HFFc6 (cell line): ENCODE measurements at regions not wholly inside any gene's neighbourhood (a gene's known extent, or its start where the extent isn't known, plus 50 kb on each side); places are given as distances from the start of the nearest gene placed in this dataset.

Experiments used
- DNase-seq: peaks from one replicate; pipeline ENCODE4 v3.0.0-alpha.2; 2018
- H3K27ac Mint-ChIP-seq: 2 replicates; pipeline ENCODE4 v1.8.0; 2020; ENCODE audit warnings: mild to moderate bottlenecking, mixed read lengths
- H3K27me3 Mint-ChIP-seq: 2 replicates; pipeline ENCODE4 v1.8.0; 2021; ENCODE audit warnings: mild to moderate bottlenecking, moderate library complexity, mixed read lengths; ENCODE audit not compliant: insufficient read depth
- H3K36me3 Mint-ChIP-seq: 2 replicates; pipeline ENCODE4 v1.8.0; 2021; ENCODE audit warnings: low read depth, mixed read lengths
- H3K4me1 Mint-ChIP-seq: 2 replicates; pipeline ENCODE4 v1.8.0; 2020; ENCODE audit warnings: low read depth, mixed read lengths
- H3K4me3 Mint-ChIP-seq: 2 replicates; pipeline ENCODE4 v1.8.0; 2020; ENCODE audit warnings: mild to moderate bottlenecking, moderate library complexity, mixed read lengths
- H3K9me3 Mint-ChIP-seq: 2 replicates; pipeline ENCODE4 v1.8.0; 2020; ENCODE audit warnings: mild to moderate bottlenecking, mixed read lengths
- CTCF ChIP-seq: fragments of 200-600 bp; sonication (generic); IDR thresholded peaks from 2 replicates; pipeline ENCODE4 v1.5.0; 2021; ENCODE audit warnings: antibody characterized with exemption, mild to moderate bottlenecking

GRCh38 chr5:167895899-167896659, 395.4 kb upstream of the WWC1 start:
- Mint-ChIP-seq H3K4me3 (no peak overlapping the region), H3K9me3 (no peaks in the 10 kb centered on the region), H3K36me3 (no peaks in the 10 kb centered on the region), H3K27ac (no peak overlapping the region), H3K27me3 (peaks cover 8% of the 10 kb centered on the region), H3K4me1 (peaks cover 19% of the 10 kb centered on the region)
- no peak for TF ChIP-seq CTCF
- no peak for DNase-seq

DNA sequence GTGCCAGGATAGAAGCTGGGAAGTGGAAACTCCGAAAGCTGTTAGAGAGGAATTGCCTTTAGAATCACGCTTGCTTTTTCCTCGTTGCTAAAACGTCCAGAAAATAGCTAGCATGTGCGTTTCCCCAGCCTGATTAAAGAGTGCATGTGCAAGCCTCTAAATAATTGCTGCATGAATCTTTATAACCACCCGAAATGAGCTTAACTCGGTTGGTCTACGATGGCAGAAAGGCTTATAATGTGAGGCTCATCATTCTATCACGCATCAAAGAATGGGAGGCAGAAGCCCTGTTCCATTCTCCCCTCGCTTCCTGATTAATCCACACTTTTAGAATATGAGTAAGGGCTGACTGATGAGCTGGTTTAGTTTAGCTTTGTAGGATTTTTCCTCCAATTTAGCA, 394.6 kb upstream of the WWC1 start:
- no peak overlapping the region for H3K27ac Mint-ChIP-seq
- no peaks in the 10 kb centered on the region for H3K9me3 Mint-ChIP-seq
- peaks cover 8% of the 10 kb centered on the region for H3K27me3 Mint-ChIP-seq
- no peaks in the 10 kb centered on the region for H3K36me3 Mint-ChIP-seq
- no peak overlapping the region for H3K4me3 Mint-ChIP-seq
- DNase-seq: no peak
- peaks cover 19% of the 10 kb centered on the region for H3K4me1 Mint-ChIP-seq
- no peak for TF ChIP-seq CTCF

DNA sequence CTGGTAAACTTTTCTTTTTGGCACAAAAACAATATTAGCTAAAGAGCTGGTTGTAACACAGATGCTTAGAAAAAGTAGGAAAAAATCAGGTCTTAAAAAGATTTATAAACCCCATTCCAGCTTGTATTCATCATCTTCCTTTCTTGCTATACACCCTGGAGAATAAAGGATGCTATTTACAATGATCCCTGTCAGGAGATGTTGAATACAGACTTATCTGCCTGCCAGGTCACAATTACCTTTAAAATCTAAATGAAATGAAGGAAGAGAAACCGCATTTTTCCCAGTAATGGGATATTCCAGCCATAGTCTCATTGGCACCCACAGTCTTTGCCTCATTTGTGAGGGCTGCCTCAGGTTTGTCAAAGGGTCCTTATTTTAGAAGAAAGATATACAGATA, 394.1 kb upstream of the WWC1 start:
- no peak for TF ChIP-seq CTCF
- no peak overlapping the region for H3K4me3 Mint-ChIP-seq
- H3K9me3 Mint-ChIP-seq: no peaks in the 10 kb centered on the region
- H3K27me3 Mint-ChIP-seq: peaks cover 8% of the 10 kb centered on the region
- no peak overlapping the region for H3K27ac Mint-ChIP-seq
- no peaks in the 10 kb centered on the region for H3K36me3 Mint-ChIP-seq
- DNase-seq: no peak
- H3K4me1 Mint-ChIP-seq: peaks cover 19% of the 10 kb centered on the region

DNA sequence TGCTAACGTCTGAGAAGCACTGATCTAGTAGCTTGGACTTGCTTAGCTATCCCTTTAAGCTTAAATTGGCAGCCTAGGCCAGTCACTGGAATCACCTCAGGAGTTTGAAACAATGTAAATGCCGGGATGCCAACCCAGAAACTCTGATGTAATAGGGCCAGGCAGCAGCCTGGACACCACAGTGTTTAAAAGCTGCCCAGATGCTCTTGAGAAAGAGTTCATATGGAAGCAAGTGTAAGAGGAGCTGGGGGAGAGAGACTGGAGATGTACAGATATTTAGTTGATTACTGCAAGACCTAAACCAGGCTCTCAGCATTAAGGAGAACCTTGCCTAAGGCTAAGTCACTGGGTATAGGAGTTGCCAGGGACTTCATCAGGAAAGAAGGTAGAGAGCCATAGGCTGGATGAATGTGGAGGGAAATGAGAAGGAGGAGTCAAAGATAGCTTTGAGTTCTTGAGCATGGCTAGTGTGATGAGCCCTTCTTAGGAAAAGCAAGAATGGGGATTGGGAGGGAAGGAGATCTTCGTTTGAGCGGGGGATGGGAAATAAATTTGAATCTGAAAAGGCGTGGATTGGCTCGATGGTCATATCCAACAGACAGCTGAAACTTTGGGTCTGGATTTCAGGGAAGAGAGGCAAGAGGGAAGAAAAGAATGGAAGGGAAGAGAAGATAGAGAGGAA, 392.9 kb upstream of the WWC1 start:
- Mint-ChIP-seq H3K4me1 (peaks cover 19% of the 10 kb centered on the region), H3K27ac (no peak overlapping the region), H3K4me3 (no peak overlapping the region), H3K9me3 (no peaks in the 10 kb centered on the region), H3K36me3 (no peaks in the 10 kb centered on the region), H3K27me3 (peaks cover 8% of the 10 kb centered on the region)
- no peak for DNase-seq
- no peak for TF ChIP-seq CTCF

DNA sequence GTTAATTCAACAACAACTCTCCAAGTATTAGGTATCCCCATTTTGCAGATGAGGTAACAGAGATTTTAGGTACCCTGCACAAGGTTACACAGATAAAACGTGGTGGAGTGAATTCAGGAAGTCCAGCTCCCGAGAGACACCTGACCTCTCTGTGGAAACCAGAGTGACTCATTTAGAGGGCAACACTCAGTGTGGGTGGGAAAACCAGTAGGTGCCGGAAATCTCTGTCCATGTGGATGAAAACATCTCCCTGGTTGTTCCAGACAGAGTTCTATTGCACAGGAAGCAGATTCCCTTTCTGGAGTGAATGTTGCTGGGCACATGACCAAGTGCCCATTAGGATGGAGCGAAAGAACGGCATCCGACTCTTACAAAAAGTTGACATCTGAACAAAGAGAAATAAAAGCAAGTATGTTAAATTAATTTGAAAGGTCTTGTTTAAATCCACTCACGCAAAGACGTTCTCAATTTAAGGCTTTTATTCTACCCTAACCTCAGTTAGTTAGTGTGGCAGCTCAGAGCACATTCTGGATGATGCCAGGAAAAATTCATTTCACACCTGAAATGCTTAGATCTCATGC, 391.9 kb upstream of the WWC1 start:
- H3K4me1 Mint-ChIP-seq: peaks cover 19% of the 10 kb centered on the region
- no peak overlapping the region for H3K4me3 Mint-ChIP-seq
- no peak overlapping the region for H3K27ac Mint-ChIP-seq
- no peaks in the 10 kb centered on the region for H3K9me3 Mint-ChIP-seq
- TF ChIP-seq CTCF: no peak
- no peaks in the 10 kb centered on the region for H3K36me3 Mint-ChIP-seq
- H3K27me3 Mint-ChIP-seq: peaks cover 8% of the 10 kb centered on the region
- DNase-seq: no peak
